GM23338 (cell line): ENCODE measurements at regions not wholly inside any gene's neighbourhood (a gene's known extent, or its start where the extent isn't known, plus 50 kb on each side); places are given as distances from the start of the nearest gene placed in this dataset.

Experiments used
- ATAC-seq: fragments of 200-7000 bp; cut with Tn5 transposase; 3 replicates; pipeline ENCODE4 v1.9.1; 2020
- DNase-seq: peaks from one replicate; pipeline ENCODE4 v3.0.0-alpha.2; 2015; ENCODE audit warnings: low spot score
- H2AFZ ChIP-seq: fragments of 200-600 bp; sonication (generic); 2 replicates; pipeline ENCODE4 v1.8.0; 2016; ENCODE audit warnings: antibody characterized with exemption, mild to moderate bottlenecking, moderate library complexity
- H3F3A ChIP-seq: fragments of 200-600 bp; sonication (generic); replicated peaks from 2 replicates; pipeline ENCODE4 v1.8.0; 2017; ENCODE audit warnings: antibody characterized with exemption, mixed run types, low read depth
- H3K27ac ChIP-seq: fragments of 200-600 bp; sonication (generic); 2 replicates; pipeline ENCODE4 v1.6.1; 2016; ENCODE audit warnings: low read depth
- H3K27me3 ChIP-seq: fragments of 200-600 bp; sonication (generic); 2 replicates; pipeline ENCODE4 v1.8.0; 2016; ENCODE audit warnings: mild to moderate bottlenecking, mixed run types, moderate library complexity; ENCODE audit not compliant: insufficient read depth
- H3K36me3 ChIP-seq: fragments of 200-600 bp; sonication (generic); 2 replicates; pipeline ENCODE4 v1.8.0; 2016; ENCODE audit warnings: mild to moderate bottlenecking; ENCODE audit not compliant: insufficient read depth
- H3K4me1 ChIP-seq: fragments of 200-600 bp; sonication (generic); 2 replicates; pipeline ENCODE4 v1.8.0; 2016; ENCODE audit warnings: mild to moderate bottlenecking, moderate library complexity; ENCODE audit not compliant: insufficient read depth
- H3K4me2 ChIP-seq: fragments of 200-600 bp; sonication (generic); 2 replicates; pipeline ENCODE4 v1.7.1; 2017; ENCODE audit warnings: mixed run types
- H3K4me3 ChIP-seq: fragments of 200-600 bp; sonication (generic); 2 replicates; pipeline ENCODE4 v1.6.1; 2016; ENCODE audit warnings: mixed run types
- H3K79me2 ChIP-seq: fragments of 200-600 bp; sonication (generic); replicated peaks from 2 replicates; pipeline ENCODE4 v1.8.0; 2017; ENCODE audit warnings: mild to moderate bottlenecking; ENCODE audit not compliant: insufficient read depth
- H3K9me2 ChIP-seq: fragments of 200-600 bp; sonication (generic); 2 replicates; pipeline ENCODE4 v1.8.0; 2017; ENCODE audit not compliant: insufficient read depth
- H4K20me1 ChIP-seq: fragments of 200-600 bp; sonication (generic); replicated peaks from 2 replicates; pipeline ENCODE4 v1.8.0; 2017; ENCODE audit warnings: mild to moderate bottlenecking; ENCODE audit not compliant: insufficient read depth
- H3K27ac Mint-ChIP-seq: 2 replicates; pipeline ENCODE4 v1.8.0; 2020; ENCODE audit warnings: inconsistent platforms, mild to moderate bottlenecking, moderate library complexity, mixed read lengths
- H3K27me3 Mint-ChIP-seq: 3 replicates; pipeline ENCODE4 v1.8.0; 2022; ENCODE audit warnings: low read depth, mild to moderate bottlenecking, moderate library complexity, mixed read lengths, inconsistent platforms; ENCODE audit not compliant: insufficient read depth, poor library complexity
- H3K36me3 Mint-ChIP-seq: 3 replicates; pipeline ENCODE4 v1.8.0; 2021; ENCODE audit warnings: low read depth, mild to moderate bottlenecking, inconsistent platforms, moderate library complexity, mixed read lengths
- H3K4me1 Mint-ChIP-seq: 3 replicates; pipeline ENCODE4 v1.8.0; 2020; ENCODE audit warnings: mild to moderate bottlenecking, inconsistent platforms, mixed read lengths
- H3K4me3 Mint-ChIP-seq: 3 replicates; pipeline ENCODE4 v1.8.0; 2021; ENCODE audit warnings: moderate library complexity, mild to moderate bottlenecking, inconsistent platforms, mixed read lengths
- H3K9me3 Mint-ChIP-seq: 3 replicates; pipeline ENCODE4 v1.8.0; 2020; ENCODE audit warnings: moderate library complexity, mild to moderate bottlenecking, inconsistent platforms, mixed read lengths
- CREB1 ChIP-seq: fragments of 250-450 bp; sonication (Bioruptor Pico); IDR thresholded peaks from 2 replicates; pipeline ENCODE4 v1.5.0; 2020; ENCODE audit warnings: low read depth, mild to moderate bottlenecking, moderate library complexity
- EZH2phosphoT487 ChIP-seq: fragments of 200-600 bp; sonication (generic); IDR thresholded peaks from one replicate; pipeline ENCODE4 v1.8.1; 2018; ENCODE audit warnings: antibody characterized with exemption; ENCODE audit not compliant: unreplicated experiment
- JUNB ChIP-seq: IDR thresholded peaks from one replicate; pipeline ENCODE4 v1.6.1; 2016; ENCODE audit warnings: antibody characterized with exemption; ENCODE audit not compliant: unreplicated experiment
- NANOG ChIP-seq: IDR thresholded peaks from 2 replicates; pipeline ENCODE4 v1.6.1; 2016; ENCODE audit warnings: antibody characterized with exemption, borderline replicate concordance
- POLR2AphosphoS5 ChIP-seq: IDR thresholded peaks from 2 replicates; pipeline ENCODE4 v1.6.1; 2016; ENCODE audit warnings: antibody characterized with exemption, low read depth
- STAT1 ChIP-seq: IDR thresholded peaks from one replicate; pipeline ENCODE4 v1.6.1; 2016; ENCODE audit warnings: antibody characterized with exemption; ENCODE audit not compliant: unreplicated experiment
- ZNF114 ChIP-seq: fragments of 250-450 bp; sonication (Bioruptor Pico); IDR thresholded peaks from 2 replicates; pipeline ENCODE4 v1.5.0; 2020; ENCODE audit warnings: mild to moderate bottlenecking, moderate library complexity
- ZNF331 ChIP-seq: fragments of 250-450 bp; sonication (Bioruptor Pico); IDR thresholded peaks from 2 replicates; pipeline ENCODE4 v1.5.0; 2020; ENCODE audit warnings: low read depth, mild to moderate bottlenecking, moderate library complexity
- TF ChIP-seq, protein P1 (sequence below): fragments of 250-450 bp; sonication (Bioruptor Pico); IDR thresholded peaks from 2 replicates; pipeline ENCODE4 v1.5.0; 2020; ENCODE audit warnings: mild to moderate bottlenecking, moderate library complexity
- TF ChIP-seq, protein P2 (sequence below): IDR thresholded peaks from 2 replicates; pipeline ENCODE4 v1.6.1; 2016; ENCODE audit warnings: antibody characterized with exemption

DNA sequence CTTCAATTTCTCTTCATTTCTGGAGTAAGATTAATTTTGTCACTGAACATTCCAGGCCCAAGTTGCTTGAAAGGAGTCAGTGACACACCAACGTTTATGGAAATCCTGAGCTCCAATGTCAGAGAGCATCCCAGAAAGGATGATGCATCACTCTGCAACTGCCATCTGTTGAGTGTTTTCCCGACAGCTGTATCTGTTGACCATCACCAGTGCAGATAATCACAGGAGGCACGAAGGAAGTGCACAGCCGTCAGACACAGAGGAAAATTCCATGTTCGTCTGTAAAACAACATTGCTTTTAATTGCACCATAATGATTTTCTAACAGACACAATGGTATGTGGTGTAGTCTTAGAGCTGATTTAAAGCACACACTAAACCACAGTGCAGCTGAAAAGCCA lies 376.7 kb upstream of the ADGRL2 start (continued):
- TF ChIP-seq, protein P1, sequence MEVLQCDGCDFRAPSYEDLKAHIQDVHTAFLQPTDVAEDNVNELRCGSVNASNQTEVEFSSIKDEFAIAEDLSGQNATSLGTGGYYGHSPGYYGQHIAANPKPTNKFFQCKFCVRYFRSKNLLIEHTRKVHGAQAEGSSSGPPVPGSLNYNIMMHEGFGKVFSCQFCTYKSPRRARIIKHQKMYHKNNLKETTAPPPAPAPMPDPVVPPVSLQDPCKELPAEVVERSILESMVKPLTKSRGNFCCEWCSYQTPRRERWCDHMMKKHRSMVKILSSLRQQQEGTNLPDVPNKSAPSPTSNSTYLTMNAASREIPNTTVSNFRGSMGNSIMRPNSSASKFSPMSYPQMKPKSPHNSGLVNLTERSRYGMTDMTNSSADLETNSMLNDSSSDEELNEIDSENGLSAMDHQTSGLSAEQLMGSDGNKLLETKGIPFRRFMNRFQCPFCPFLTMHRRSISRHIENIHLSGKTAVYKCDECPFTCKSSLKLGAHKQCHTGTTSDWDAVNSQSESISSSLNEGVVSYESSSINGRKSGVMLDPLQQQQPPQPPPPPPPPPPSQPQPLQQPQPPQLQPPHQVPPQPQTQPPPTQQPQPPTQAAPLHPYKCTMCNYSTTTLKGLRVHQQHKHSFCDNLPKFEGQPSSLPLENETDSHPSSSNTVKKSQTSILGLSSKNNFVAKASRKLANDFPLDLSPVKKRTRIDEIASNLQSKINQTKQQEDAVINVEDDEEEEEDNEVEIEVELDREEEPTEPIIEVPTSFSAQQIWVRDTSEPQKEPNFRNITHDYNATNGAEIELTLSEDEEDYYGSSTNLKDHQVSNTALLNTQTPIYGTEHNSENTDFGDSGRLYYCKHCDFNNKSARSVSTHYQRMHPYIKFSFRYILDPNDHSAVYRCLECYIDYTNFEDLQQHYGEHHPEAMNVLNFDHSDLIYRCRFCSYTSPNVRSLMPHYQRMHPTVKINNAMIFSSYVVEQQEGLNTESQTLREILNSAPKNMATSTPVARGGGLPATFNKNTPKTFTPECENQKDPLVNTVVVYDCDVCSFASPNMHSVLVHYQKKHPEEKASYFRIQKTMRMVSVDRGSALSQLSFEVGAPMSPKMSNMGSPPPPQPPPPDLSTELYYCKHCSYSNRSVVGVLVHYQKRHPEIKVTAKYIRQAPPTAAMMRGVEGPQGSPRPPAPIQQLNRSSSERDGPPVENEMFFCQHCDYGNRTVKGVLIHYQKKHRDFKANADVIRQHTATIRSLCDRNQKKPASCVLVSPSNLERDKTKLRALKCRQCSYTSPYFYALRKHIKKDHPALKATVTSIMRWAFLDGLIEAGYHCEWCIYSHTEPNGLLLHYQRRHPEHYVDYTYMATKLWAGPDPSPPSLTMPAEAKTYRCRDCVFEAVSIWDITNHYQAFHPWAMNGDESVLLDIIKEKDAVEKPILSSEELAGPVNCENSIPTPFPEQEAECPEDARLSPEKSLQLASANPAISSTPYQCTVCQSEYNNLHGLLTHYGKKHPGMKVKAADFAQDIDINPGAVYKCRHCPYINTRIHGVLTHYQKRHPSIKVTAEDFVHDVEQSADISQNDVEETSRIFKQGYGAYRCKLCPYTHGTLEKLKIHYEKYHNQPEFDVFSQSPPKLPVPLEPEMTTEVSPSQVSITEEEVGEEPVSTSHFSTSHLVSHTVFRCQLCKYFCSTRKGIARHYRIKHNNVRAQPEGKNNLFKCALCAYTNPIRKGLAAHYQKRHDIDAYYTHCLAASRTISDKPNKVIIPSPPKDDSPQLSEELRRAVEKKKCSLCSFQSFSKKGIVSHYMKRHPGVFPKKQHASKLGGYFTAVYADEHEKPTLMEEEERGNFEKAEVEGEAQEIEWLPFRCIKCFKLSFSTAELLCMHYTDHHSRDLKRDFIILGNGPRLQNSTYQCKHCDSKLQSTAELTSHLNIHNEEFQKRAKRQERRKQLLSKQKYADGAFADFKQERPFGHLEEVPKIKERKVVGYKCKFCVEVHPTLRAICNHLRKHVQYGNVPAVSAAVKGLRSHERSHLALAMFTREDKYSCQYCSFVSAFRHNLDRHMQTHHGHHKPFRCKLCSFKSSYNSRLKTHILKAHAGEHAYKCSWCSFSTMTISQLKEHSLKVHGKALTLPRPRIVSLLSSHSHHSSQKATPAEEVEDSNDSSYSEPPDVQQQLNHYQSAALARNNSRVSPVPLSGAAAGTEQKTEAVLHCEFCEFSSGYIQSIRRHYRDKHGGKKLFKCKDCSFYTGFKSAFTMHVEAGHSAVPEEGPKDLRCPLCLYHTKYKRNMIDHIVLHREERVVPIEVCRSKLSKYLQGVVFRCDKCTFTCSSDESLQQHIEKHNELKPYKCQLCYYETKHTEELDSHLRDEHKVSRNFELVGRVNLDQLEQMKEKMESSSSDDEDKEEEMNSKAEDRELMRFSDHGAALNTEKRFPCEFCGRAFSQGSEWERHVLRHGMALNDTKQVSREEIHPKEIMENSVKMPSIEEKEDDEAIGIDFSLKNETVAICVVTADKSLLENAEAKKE = no peak
- TF ChIP-seq POLR2AphosphoS5 = no peak
- no peak for TF ChIP-seq NANOG
- TF ChIP-seq, protein P2, sequence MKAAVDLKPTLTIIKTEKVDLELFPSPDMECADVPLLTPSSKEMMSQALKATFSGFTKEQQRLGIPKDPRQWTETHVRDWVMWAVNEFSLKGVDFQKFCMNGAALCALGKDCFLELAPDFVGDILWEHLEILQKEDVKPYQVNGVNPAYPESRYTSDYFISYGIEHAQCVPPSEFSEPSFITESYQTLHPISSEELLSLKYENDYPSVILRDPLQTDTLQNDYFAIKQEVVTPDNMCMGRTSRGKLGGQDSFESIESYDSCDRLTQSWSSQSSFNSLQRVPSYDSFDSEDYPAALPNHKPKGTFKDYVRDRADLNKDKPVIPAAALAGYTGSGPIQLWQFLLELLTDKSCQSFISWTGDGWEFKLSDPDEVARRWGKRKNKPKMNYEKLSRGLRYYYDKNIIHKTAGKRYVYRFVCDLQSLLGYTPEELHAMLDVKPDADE = no peak
- TF ChIP-seq ZNF114 (CRISPR knock-in tag) = no peak

DNA sequence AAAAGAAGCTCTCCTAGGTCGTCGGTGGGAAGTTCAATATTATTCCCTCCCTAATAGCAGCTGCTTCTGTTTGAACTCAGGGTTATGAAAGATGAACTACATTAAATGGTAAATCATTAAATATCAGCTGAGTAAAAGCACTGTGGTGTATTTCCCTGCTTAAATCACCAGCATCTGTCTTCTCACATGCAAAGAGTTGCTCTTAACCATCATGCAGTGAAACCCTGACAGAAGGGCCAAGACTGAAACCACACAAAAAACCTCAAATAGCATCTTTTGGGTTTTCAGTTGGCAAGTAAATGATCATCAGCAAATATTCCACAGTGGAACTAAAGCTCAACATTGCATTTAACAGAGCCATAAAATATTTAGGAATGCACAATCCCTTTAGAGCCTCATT lies 380.0 kb upstream of the ADGRL2 start:
- H3K4me1 Mint-ChIP-seq = no peaks in the 10 kb centered on the region
- no peaks in the 10 kb centered on the region for H3K9me3 Mint-ChIP-seq
- H2AFZ ChIP-seq = peak overlapping the region; percentile 38; the same call in 1 of the 2 replicates
- H3K36me3 ChIP-seq = no peaks in the 10 kb centered on the region
- no peak overlapping the region for H3K4me2 ChIP-seq
- no peak overlapping the region for H3K4me3 ChIP-seq
- no peaks in the 10 kb centered on the region for H3K4me1 ChIP-seq
- no peak overlapping the region for H3K4me3 Mint-ChIP-seq
- H3F3A ChIP-seq = no peaks in the 10 kb centered on the region
- H3K36me3 Mint-ChIP-seq = no peaks in the 10 kb centered on the region
- ATAC-seq (no peak), DNase-seq (no peak)
- H3K27ac Mint-ChIP-seq = no peak overlapping the region
- no peaks in the 10 kb centered on the region for H4K20me1 ChIP-seq
- no peaks in the 10 kb centered on the region for H3K79me2 ChIP-seq
- no peaks in the 10 kb centered on the region for H3K27me3 Mint-ChIP-seq
- no peaks in the 10 kb centered on the region for H3K9me2 ChIP-seq
- H3K27ac ChIP-seq = no peak overlapping the region
- H3K27me3 ChIP-seq = no peaks in the 10 kb centered on the region
- TF ChIP-seq, protein P1 = no peak
- no peak for TF ChIP-seq ZNF114 (CRISPR knock-in tag)
- TF ChIP-seq STAT1 = no peak
- TF ChIP-seq ZNF331 (CRISPR knock-in tag) = no peak
- TF ChIP-seq CREB1 (CRISPR knock-in tag) = no peak
- TF ChIP-seq POLR2AphosphoS5 = no peak
- TF ChIP-seq JUNB = no peak
- TF ChIP-seq EZH2phosphoT487 = no peak
